ENCODE measurements at regions not wholly inside any gene's neighbourhood (a gene's known extent, or its start where the extent isn't known, plus 50 kb on each side); places are given as distances from the start of the nearest gene placed in this dataset.

GRCh38 chr13:76570510-76570971 lies 315.7 kb downstream of the KCTD12 start:
- H3K27me3 Mint-ChIP-seq = no peaks in the 10 kb centered on the region
- peaks cover 0 to 15% (median 9%) of the 10 kb centered on the region in 7 donors for H3K9me3 Mint-ChIP-seq
- H3K27ac Mint-ChIP-seq = no peak overlapping the region
- DNase-seq (no peak), ATAC-seq (ENCODE audit: low read depth in 2 of 2) (no peak)
- H3K4me3 Mint-ChIP-seq = no peak overlapping the region
- H3K36me3 Mint-ChIP-seq = no peaks in the 10 kb centered on the region
- no peaks in the 10 kb centered on the region for H3K4me1 Mint-ChIP-seq

GRCh38 chr13:76556627-76557026 lies 329.6 kb downstream of the KCTD12 start:
- no peak for DNase-seq
- Mint-ChIP-seq H3K9me3 (peaks cover 0 to 3% (median 0%) of the 10 kb centered on the region in 7 donors), H3K4me3 (no peak overlapping the region), H3K27me3 (no peaks in the 10 kb centered on the region), H3K4me1 (no peaks in the 10 kb centered on the region), H3K27ac (no peak overlapping the region), H3K36me3 (no peaks in the 10 kb centered on the region)
- no peak for ATAC-seq (ENCODE audit: low read depth in 2 of 2)

- no peaks in the 10 kb centered on the region for H3K4me1 Mint-ChIP-seq
- H3K4me3 Mint-ChIP-seq = no peak overlapping the region
- DNase-seq = no peak
- H3K27me3 Mint-ChIP-seq = no peaks in the 10 kb centered on the region
- H3K9me3 Mint-ChIP-seq = peaks cover 0 to 3% (median 0%) of the 10 kb centered on the region in 7 donors
- no peak for ATAC-seq (ENCODE audit: low read depth in 2 of 2)
- H3K27ac Mint-ChIP-seq = no peak overlapping the region
- H3K36me3 Mint-ChIP-seq = no peaks in the 10 kb centered on the region
Observed at GRCh38 chr13:76552807-76553206, 333.4 kb downstream of the KCTD12 start.

- ATAC-seq (ENCODE audit: low read depth in 2 of 2) = no peak
- Mint-ChIP-seq H3K4me1 (no peaks in the 10 kb centered on the region), H3K36me3 (no peaks in the 10 kb centered on the region), H3K4me3 (no peak overlapping the region), H3K27me3 (no peaks in the 10 kb centered on the region), H3K9me3 (peaks cover 0 to 3% (median 0%) of the 10 kb centered on the region in 7 donors), H3K27ac (no peak overlapping the region)
- no peak for DNase-seq
Observed at GRCh38 chr13:76552041-76552772, 334.0 kb downstream of the KCTD12 start.

- Mint-ChIP-seq H3K4me3 (no peak overlapping the region), H3K4me1 (no peaks in the 10 kb centered on the region), H3K27me3 (peaks cover 0 to 7% (median 5%) of the 10 kb centered on the region in 3 donors)
Observed at GRCh38 chr13:76542176-76542575, 344.0 kb downstream of the KCTD12 start.

GRCh38 chr13:76538004-76538403 lies 348.2 kb downstream of the KCTD12 start:
- Mint-ChIP-seq H3K36me3 (no peaks in the 10 kb centered on the region), H3K4me3 (no peak overlapping the region), H3K4me1 (no peaks in the 10 kb centered on the region), H3K27ac (no peak overlapping the region), H3K9me3 (peaks cover 0 to 3% (median 2%) of the 10 kb centered on the region in 7 donors), H3K27me3 (peaks cover 0 to 7% (median 5%) of the 10 kb centered on the region in 3 donors)
- ATAC-seq (ENCODE audit: low read depth in 2 of 2) = no peak
- DNase-seq = no peak

More at GRCh38 chr13:76542176-76542575, 344.0 kb downstream of the KCTD12 start:
- ATAC-seq (ENCODE audit: low read depth in 2 of 2) (no peak), DNase-seq (no peak)
- Mint-ChIP-seq H3K9me3 (peaks cover 0 to 22% (median 5%) of the 10 kb centered on the region in 7 donors), H3K27ac (no peak overlapping the region), H3K36me3 (no peaks in the 10 kb centered on the region)

GRCh38 chr13:76533251-76533650 lies 353.0 kb downstream of the KCTD12 start:
- Mint-ChIP-seq H3K27me3 (peaks cover 0 to 9% (median 5%) of the 10 kb centered on the region in 3 donors), H3K27ac (no peak overlapping the region), H3K4me1 (no peaks in the 10 kb centered on the region), H3K9me3 (peaks cover 0 to 5% (median 0%) of the 10 kb centered on the region in 7 donors), H3K36me3 (no peaks in the 10 kb centered on the region), H3K4me3 (no peak overlapping the region)
- DNase-seq (no peak), ATAC-seq (ENCODE audit: low read depth in 2 of 2) (no peak)

- Mint-ChIP-seq H3K4me1 (no peaks in the 10 kb centered on the region), H3K9me3 (peaks cover 0 to 3% (median 0%) of the 10 kb centered on the region in 7 donors), H3K27ac (no peak overlapping the region), H3K27me3 (peaks cover 0 to 5% (median 0%) of the 10 kb centered on the region in 3 donors), H3K4me3 (no peak overlapping the region), H3K36me3 (no peaks in the 10 kb centered on the region)
- ATAC-seq (ENCODE audit: low read depth in 2 of 2) (no peak), DNase-seq (no peak)
Observed at GRCh38 chr13:76527041-76527440, 359.2 kb downstream of the KCTD12 start.

GRCh38 chr13:76523740-76524340 lies 362.4 kb downstream of the KCTD12 start:
- ATAC-seq (ENCODE audit: low read depth in 2 of 2) (no peak), DNase-seq (no peak)
- H3K4me1 Mint-ChIP-seq = no peaks in the 10 kb centered on the region
- H3K27me3 Mint-ChIP-seq = peaks cover 0 to 7% (median 0%) of the 10 kb centered on the region in 3 donors
- H3K4me3 Mint-ChIP-seq = no peak overlapping the region
- H3K9me3 Mint-ChIP-seq = peaks cover 0 to 3% (median 0%) of the 10 kb centered on the region in 7 donors
- H3K36me3 Mint-ChIP-seq = no peaks in the 10 kb centered on the region
- H3K27ac Mint-ChIP-seq = no peak overlapping the region

GRCh38 chr13:76522083-76522755 lies 364.0 kb downstream of the KCTD12 start:
- Mint-ChIP-seq H3K4me1 (no peaks in the 10 kb centered on the region), H3K4me3 (no peak overlapping the region), H3K27me3 (peaks cover 0 to 7% (median 0%) of the 10 kb centered on the region in 3 donors)

GRCh38 chr13:76519685-76520084 lies 366.5 kb downstream of the KCTD12 start:
- DNase-seq (no peak), ATAC-seq (ENCODE audit: low read depth in 2 of 2) (no peak)
- Mint-ChIP-seq H3K27ac (no peak overlapping the region), H3K27me3 (peaks cover 2 to 11% (median 6%) of the 10 kb centered on the region in 3 donors), H3K36me3 (no peaks in the 10 kb centered on the region), H3K4me1 (no peaks in the 10 kb centered on the region), H3K4me3 (no peak overlapping the region), H3K9me3 (peaks cover 0 to 1% (median 0%) of the 10 kb centered on the region in 7 donors)

More at GRCh38 chr13:76522083-76522755, 364.0 kb downstream of the KCTD12 start:
- DNase-seq (no peak), ATAC-seq (ENCODE audit: low read depth in 2 of 2) (no peak)
- Mint-ChIP-seq H3K27ac (no peak overlapping the region), H3K36me3 (no peaks in the 10 kb centered on the region), H3K9me3 (peaks cover 0 to 3% (median 0%) of the 10 kb centered on the region in 7 donors)

GRCh38 chr13:76516586-76516985 lies 369.6 kb downstream of the KCTD12 start:
- DNase-seq (no peak), ATAC-seq (ENCODE audit: low read depth in 2 of 2) (no peak)
- H3K36me3 Mint-ChIP-seq = no peaks in the 10 kb centered on the region
- H3K27ac Mint-ChIP-seq = no peak overlapping the region
- no peak overlapping the region for H3K4me3 Mint-ChIP-seq
- H3K27me3 Mint-ChIP-seq = peaks cover 6 to 17% (median 8%) of the 10 kb centered on the region in 3 donors
- peaks cover 0 to 1% (median 0%) of the 10 kb centered on the region in 7 donors for H3K9me3 Mint-ChIP-seq
- H3K4me1 Mint-ChIP-seq = no peaks in the 10 kb centered on the region

- Mint-ChIP-seq H3K27ac (no peak overlapping the region), H3K4me3 (no peak overlapping the region), H3K36me3 (no peaks in the 10 kb centered on the region), H3K27me3 (peaks cover 6 to 17% (median 8%) of the 10 kb centered on the region in 3 donors), H3K4me1 (no peaks in the 10 kb centered on the region), H3K9me3 (peaks cover 0 to 1% (median 0%) of the 10 kb centered on the region in 7 donors)
- no peak for ATAC-seq (ENCODE audit: low read depth in 2 of 2)
- no peak for DNase-seq
Observed at GRCh38 chr13:76516013-76516412, 370.2 kb downstream of the KCTD12 start.
